HG03196 (cell line): ENCODE measurements at regions not wholly inside any gene's neighbourhood (a gene's known extent, or its start where the extent isn't known, plus 50 kb on each side); places are given as distances from the start of the nearest gene placed in this dataset.
"Not testable (repeated sequence)": the region's sequence is repeated elsewhere in the genome, so short reads cannot be mapped to it uniquely, and the experiment has no call there.

ENCODE experiments used
- ATAC-seq: cut with Tn5 transposase; IDR thresholded peaks from one replicate; pipeline ENCODE4 v1.9.1; 2021; ENCODE audit not compliant: unreplicated experiment

GRCh38 chr15:62895905-62896316 is 146.6 kb upstream of the TPM1 start:
- ATAC-seq, result no peak

- ATAC-seq, result no peak
These were observed 146.1 kb upstream of the TPM1 start for GRCh38 chr15:62896380-62896866.

- no peak for ATAC-seq
These were observed 145.5 kb upstream of the TPM1 start for GRCh38 chr15:62896969-62897486.

GRCh38 chr15:62897634-62898033 is 144.9 kb upstream of the TPM1 start:
- no peak for ATAC-seq

GRCh38 chr15:62899090-62899493 is 143.5 kb upstream of the TPM1 start:
- no peak for ATAC-seq

GRCh38 chr15:62900071-62900802 is 142.3 kb upstream of the TPM1 start:
- no peak for ATAC-seq

GRCh38 chr15:62901087-62901486 is 141.5 kb upstream of the TPM1 start:
- no peak for ATAC-seq

GRCh38 chr15:62901909-62902546 is 140.5 kb upstream of the TPM1 start:
- ATAC-seq, result no peak

GRCh38 chr15:62902821-62903220 is 139.7 kb upstream of the TPM1 start:
- no peak for ATAC-seq

GRCh38 chr15:62903437-62903836 is 139.1 kb upstream of the TPM1 start:
- no peak for ATAC-seq

GRCh38 chr15:62904041-62904910 is 138.3 kb upstream of the TPM1 start:
- ATAC-seq, result no peak

- no peak for ATAC-seq
These were observed 135.9 kb upstream of the TPM1 start for GRCh38 chr15:62906627-62907026.

- ATAC-seq, result no peak
These were observed 135.3 kb upstream of the TPM1 start for GRCh38 chr15:62907275-62907674.

GRCh38 chr15:62908341-62908740 is 134.2 kb upstream of the TPM1 start:
- not testable (repeated sequence) for ATAC-seq

GRCh38 chr15:62909257-62909656 is 133.3 kb upstream of the TPM1 start:
- no peak for ATAC-seq

GRCh38 chr15:62912282-62912681 is 130.3 kb upstream of the TPM1 start:
- no peak for ATAC-seq

- no peak for ATAC-seq
These were observed 129.7 kb upstream of the TPM1 start for GRCh38 chr15:62912808-62913207.

GRCh38 chr15:62913246-62913645 is 129.3 kb upstream of the TPM1 start:
- no peak for ATAC-seq

GRCh38 chr15:62914461-62915079 is 128.0 kb upstream of the TPM1 start:
- no peak for ATAC-seq

- ATAC-seq, result no peak
These were observed 121.7 kb upstream of the TPM1 start for GRCh38 chr15:62920682-62921502.
